ENCODE measurements at regions not wholly inside any gene's neighbourhood (a gene's known extent, or its start where the extent isn't known, plus 50 kb on each side); places are given as distances from the start of the nearest gene placed in this dataset.
A peak's percentile ranks its signal among the peaks of the same experiment; 100 is the strongest.
"Not testable (repeated sequence)": the region's sequence is repeated elsewhere in the genome, so short reads cannot be mapped to it uniquely, and the experiment has no call there.

GRCh38 chr9:74107692-74108091 lies 389.4 kb upstream of the RORB start:
- no peak for DNase-seq

- DNase-seq = no peak
Measured at GRCh38 chr9:74115976-74116375, 381.2 kb upstream of the RORB start.

GRCh38 chr9:74117151-74117550 lies 380.0 kb upstream of the RORB start:
- DNase-seq = no peak

DNA sequence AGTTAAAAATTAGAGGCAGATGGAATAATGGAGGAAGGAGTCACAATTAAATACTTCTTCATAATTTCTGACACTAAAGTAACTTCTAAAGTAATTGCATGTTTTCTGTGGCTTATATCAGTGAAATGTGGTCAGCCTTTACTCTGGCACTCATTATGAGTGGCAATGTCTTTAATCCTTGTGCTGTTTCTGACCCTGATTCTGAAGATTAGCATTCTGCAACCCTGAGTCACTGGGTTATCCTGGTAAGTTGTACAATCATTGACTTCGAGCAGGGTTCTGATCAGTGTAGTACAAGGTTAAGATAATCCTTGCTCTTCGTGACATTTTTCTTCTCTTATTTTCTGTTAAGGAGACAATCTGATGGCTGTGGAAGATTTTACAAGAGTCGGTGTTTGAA lies 379.4 kb upstream of the RORB start:
- no peak for DNase-seq

GRCh38 chr9:74120061-74120460 lies 377.1 kb upstream of the RORB start:
- DNase-seq = no peak

GRCh38 chr9:74120470-74120869 lies 376.7 kb upstream of the RORB start:
- no peak for DNase-seq

DNA sequence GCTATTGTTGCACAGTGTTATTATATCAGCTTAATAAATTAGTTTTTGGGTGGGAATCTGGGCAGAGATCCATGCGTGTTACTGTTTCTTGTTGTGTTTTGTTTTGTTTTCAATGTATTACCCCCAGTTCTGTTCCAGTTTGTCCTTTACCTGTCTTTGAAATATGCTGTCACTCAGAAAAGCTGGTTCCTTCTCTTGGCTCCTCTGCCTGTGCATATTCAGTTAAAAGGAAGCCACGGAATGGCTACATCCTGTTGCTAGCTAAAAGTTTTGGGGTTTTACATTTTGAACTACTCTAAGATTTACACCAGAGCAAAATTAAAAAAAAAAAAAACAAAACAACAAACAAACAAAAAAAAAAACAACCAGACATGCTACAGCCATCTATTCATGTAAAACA lies 374.9 kb upstream of the RORB start:
- no peak for DNase-seq

- DNase-seq = no peak
Measured at GRCh38 chr9:74122661-74123060, 374.5 kb upstream of the RORB start.

DNA sequence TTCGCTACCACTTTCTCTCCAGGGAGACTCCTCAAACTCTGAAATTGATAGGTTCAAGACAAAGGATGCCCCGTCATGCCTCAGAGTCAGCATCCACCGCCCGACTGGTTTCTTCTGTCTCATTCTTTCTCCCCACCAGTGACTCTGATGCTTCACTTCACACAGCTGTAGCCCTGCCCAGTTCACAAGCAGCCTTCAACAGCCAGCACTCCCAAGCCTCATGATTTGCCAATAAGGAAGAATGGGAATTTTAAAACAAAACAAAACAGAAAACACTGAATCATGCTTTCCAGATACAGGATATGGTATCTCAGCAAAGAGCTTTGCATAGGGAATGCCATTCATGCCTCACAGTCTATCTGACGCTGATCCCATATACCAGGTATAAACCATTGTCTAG lies 371.2 kb upstream of the RORB start:
- no peak for DNase-seq

- peak; percentile 20 for DNase-seq
Measured at GRCh38 chr9:74132986-74133385, 364.1 kb upstream of the RORB start.

GRCh38 chr9:74133921-74134320 lies 363.2 kb upstream of the RORB start:
- no peak for DNase-seq

DNA sequence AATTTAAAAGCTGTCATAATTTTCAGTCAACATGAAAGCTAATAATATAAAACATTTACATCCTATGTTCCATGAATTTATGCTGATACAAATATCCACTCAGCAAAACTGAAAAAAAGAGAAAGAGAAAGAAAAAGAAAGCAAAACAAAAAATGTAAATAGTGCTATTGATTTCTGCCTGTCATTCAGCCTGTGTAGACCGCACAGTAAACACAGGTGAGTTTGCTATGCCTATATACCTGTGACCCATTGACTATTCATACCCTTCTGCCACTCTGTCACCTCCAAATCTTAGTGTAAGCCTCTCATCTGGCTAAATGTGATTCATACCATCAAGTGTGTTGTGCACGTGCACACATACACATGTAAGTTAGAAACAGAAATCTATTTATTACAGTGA lies 359.0 kb upstream of the RORB start:
- DNase-seq = no peak

DNA sequence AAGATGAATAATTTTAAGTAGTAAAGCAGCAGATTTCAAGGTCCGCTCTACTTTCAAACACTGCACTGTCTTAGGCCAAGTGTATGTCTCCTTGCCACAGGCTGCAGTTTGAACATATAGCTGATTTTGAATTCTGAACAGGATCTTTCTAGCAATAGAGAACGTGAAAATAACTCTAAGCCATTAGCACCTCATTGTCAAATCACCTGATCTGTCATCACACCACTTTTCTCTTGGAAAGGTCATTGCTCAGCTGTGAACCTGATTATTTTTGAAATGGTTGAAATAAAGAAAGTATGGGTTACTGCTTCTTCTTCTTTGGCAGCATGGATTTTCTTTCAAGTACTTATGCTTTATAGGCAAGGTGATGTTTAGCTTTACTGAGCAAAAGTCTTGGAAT lies 357.0 kb upstream of the RORB start:
- no peak for DNase-seq

GRCh38 chr9:74147906-74148305 lies 349.2 kb upstream of the RORB start:
- DNase-seq = no peak

- no peak for DNase-seq
Measured at GRCh38 chr9:74172874-74173273, 324.3 kb upstream of the RORB start.

GRCh38 chr9:74173284-74173683 lies 323.9 kb upstream of the RORB start:
- DNase-seq = no peak

DNA sequence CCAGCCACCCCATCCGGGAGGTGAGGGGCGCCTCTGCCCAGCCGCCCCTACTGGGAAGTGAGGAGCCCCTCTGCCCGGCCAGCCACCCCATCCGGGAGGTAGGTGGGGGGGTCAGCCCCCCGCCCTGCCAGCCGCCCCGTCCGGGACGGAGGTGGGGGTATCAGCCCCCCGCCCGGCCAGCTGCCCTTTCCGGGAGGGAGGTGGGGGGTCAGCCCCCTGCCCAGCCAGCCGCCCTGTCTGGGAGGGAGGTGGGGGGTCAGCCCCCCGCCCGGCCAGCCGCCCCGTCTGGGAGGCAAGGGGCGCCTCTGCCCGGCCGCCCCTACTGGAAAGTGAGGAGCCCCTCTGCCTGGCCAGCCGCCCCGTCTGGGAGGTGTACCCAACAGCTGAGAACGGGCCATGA lies 299.4 kb upstream of the RORB start:
- not testable (repeated sequence) for DNase-seq

GRCh38 chr9:74205056-74205455 lies 292.1 kb upstream of the RORB start:
- DNase-seq = no peak

GRCh38 chr9:74218385-74219063 lies 278.6 kb upstream of the RORB start:
- no peak for DNase-seq

GRCh38 chr9:74220327-74220726 lies 276.8 kb upstream of the RORB start:
- no peak for DNase-seq

DNA sequence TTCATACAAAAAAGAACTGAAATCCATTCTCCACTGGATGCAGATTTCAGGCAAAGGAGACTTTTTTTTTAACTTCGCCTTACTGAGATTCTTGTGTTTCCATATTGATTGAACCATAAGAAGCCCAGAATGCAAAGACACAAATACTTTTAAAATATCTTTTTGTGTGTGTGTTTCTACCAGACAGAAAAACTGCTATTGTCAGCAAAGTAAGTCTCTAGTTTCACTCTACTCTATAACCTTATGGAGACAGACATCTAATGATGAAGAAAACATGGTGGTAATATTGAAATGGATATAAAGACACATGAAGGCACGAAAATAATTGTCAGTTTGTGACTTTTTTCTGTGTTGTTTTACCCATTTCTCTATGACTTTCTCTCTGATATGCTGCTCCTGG lies 260.3 kb upstream of the RORB start:
- DNase-seq = no peak

GRCh38 chr9:74245866-74246497 lies 251.2 kb upstream of the RORB start:
- no peak for DNase-seq

- DNase-seq = no peak
Measured at GRCh38 chr9:74255489-74255984, 241.6 kb upstream of the RORB start.

DNA sequence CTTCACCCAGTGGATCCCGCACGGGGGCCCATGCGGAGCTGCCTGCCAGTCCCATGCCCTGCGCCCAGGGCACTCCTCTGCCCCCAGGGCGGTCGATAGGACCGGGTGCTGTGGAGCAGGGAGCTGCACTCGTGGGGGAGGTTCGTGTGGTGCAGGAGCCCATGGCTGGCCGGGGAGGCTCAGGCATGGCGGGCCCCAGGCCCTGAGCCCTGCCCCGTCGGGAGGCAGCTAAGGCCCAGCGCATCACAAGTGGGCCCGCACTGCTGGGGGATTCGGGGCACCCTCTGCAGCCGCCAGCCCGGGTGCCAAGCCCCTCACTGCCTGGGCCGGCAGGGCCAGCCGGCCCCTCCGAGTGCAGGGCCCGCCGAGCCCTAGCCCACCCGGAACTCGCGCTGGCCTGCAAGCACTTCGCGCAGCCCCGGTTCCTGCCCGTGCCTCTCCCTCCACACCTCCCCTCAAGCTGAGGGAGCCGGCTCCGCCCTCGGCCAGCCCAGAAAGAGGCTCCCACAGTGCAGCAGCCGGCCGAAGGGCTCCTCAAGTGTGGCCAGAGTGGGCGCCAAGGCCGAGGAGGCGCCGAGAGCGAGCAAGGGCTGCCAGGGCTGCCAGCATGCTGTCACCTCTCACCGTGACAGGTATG lies 221.1 kb upstream of the RORB start:
- no peak for DNase-seq

Measured in NCI-H2107 (cell line).